K562 (cell line): ENCODE measurements at regions not wholly inside any gene's neighbourhood (a gene's known extent, or its start where the extent isn't known, plus 50 kb on each side); places are given as distances from the start of the nearest gene placed in this dataset.

Experiments
- ATAC-seq: fragments of 200-7000 bp; cut with Tn5 transposase; 3 replicates; pipeline ENCODE4 v1.9.1; 2020; ENCODE audit warnings: moderate library complexity
- BruUV-seq: library from RNA; stranded (reverse); fragments of 400-500 nt; replicated peaks from 2 replicates; lab custom pipeline; 2021; lab: Mats Ljungman, UMichigan
- CTCF ChIA-PET: fragments of 300-600 bp; formaldehyde crosslinking; extraction: SDS; loops from one replicate; lab custom pipeline; 2021; ENCODE audit warnings: low intra/inter-chr PET ratio; lab: Yijun Ruan, JAX
- POLR2A ChIA-PET: fragments of 300-600, 350-650 bp; sonication (Branson Sonifier 250); formaldehyde crosslinking; extraction: SDS; loops from one replicate; lab custom pipeline; 2021; ENCODE audit warnings: antibody characterized with exemption, inconsistent platforms; lab: Yijun Ruan, JAX
- DNase-seq, 4 experiments: peaks; one replicate each; pipeline versions ENCODE4 v3.0.0 to v3.0.0-alpha.2; 2011 to 2018; ENCODE audit warnings: low spot score in 3 of 4, mixed read lengths in 3 of 4; ENCODE audit errors: extremely low read depth in 1 of 4
- FAIRE-seq: peaks from 2 replicates; lab custom pipeline; 2011; peaks lifted over from hg19 to GRCh38; lab: Jason Lieb, UNC
- H2AFZ ChIP-seq: 2 replicates; pipeline ENCODE4 v1.6.0; 2011; ENCODE audit warnings: low read depth, low read length, control low read depth, inconsistent platforms
- H3K27ac ChIP-seq: fragments of 200-600 bp; 3 replicates; pipeline ENCODE4 v1.8.0; 2011; ENCODE audit warnings: low read depth, mild to moderate bottlenecking, control low read depth, inconsistent platforms, low read length, moderate library complexity, mixed read lengths; ENCODE audit errors: extremely low read depth
- H3K27me3 ChIP-seq, 2 experiments: fragments of 300-600 bp in 1 of 2; 2 replicates in 1 of 2; 3 replicates in 1 of 2; pipeline versions ENCODE4 v1.6.0 to v1.8.0; 2011; ENCODE audit warnings: inconsistent platforms in 2 of 2, low read length in 2 of 2, mild to moderate bottlenecking in 1 of 2, mixed read lengths in 1 of 2, moderate library complexity in 1 of 2; ENCODE audit not compliant: control insufficient read depth in 2 of 2, insufficient read depth in 2 of 2
- H3K36me3 ChIP-seq: fragments of 300-600 bp; 3 replicates; pipeline ENCODE4 v1.8.0; 2011; ENCODE audit warnings: mild to moderate bottlenecking, low read length, inconsistent platforms; ENCODE audit not compliant: control insufficient read depth, insufficient read depth
- H3K4me1 ChIP-seq, 2 experiments: fragments of 200-600 bp in 1 of 2; replicated peaks in 1 of 2; 2 replicates in 1 of 2; 3 replicates in 1 of 2; pipeline versions ENCODE4 v1.5.1 to v1.8.0; 2011; ENCODE audit warnings: inconsistent platforms in 2 of 2, low read length in 2 of 2, mild to moderate bottlenecking in 1 of 2, mixed read lengths in 1 of 2, moderate library complexity in 1 of 2; ENCODE audit not compliant: control insufficient read depth in 2 of 2, insufficient read depth in 2 of 2
- H3K4me2 ChIP-seq: 2 replicates; pipeline ENCODE4 v1.6.1; 2011; ENCODE audit warnings: low read length, control low read depth, inconsistent platforms, mixed read lengths; ENCODE audit not compliant: insufficient read depth
- H3K4me3 ChIP-seq: fragments of 200-600 bp; sonication (generic), shearing (Covaris generic); 2 replicates; pipeline ENCODE4 v1.5.1; 2016; ENCODE audit warnings: control low read depth, inconsistent platforms
- H3K79me2 ChIP-seq: fragments of 200-600 bp; 3 replicates; pipeline ENCODE4 v1.8.0; 2011; ENCODE audit warnings: low read length, inconsistent platforms; ENCODE audit not compliant: control insufficient read depth, insufficient read depth
- H3K9ac ChIP-seq, 2 experiments: 2 replicates each; pipeline versions ENCODE4 v1.6.0 to v1.6.1; 2011; ENCODE audit warnings: low read depth in 2 of 2, low read length in 2 of 2, control low read depth in 1 of 2, inconsistent platforms in 1 of 2, mild to moderate bottlenecking in 1 of 2, mixed read lengths in 1 of 2; ENCODE audit not compliant: insufficient read depth in 1 of 2
- H3K9me1 ChIP-seq: one replicate; pipeline ENCODE4 v1.6.0; 2011; ENCODE audit warnings: inconsistent platforms, mild to moderate bottlenecking, low read length, moderate library complexity; ENCODE audit not compliant: control insufficient read depth, insufficient read depth
- H3K9me3 ChIP-seq: replicated peaks from 2 replicates; pipeline ENCODE4 v1.5.1; 2011; ENCODE audit warnings: low read depth, low read length, inconsistent platforms; ENCODE audit not compliant: control insufficient read depth, insufficient read depth
- H4K20me1 ChIP-seq: replicated peaks from 2 replicates; pipeline ENCODE4 v1.6.1; 2011; ENCODE audit warnings: low read length, inconsistent platforms, mixed read lengths; ENCODE audit not compliant: control insufficient read depth, insufficient read depth
- ADNP ChIP-seq: fragments of 200-800 bp; sonication (Bioruptor generic); IDR thresholded peaks from 2 replicates; pipeline ENCODE4 v1.6.1; 2016; ENCODE audit warnings: missing genetic modification characterization, missing compliant biosample characterization
- BRCA1 ChIP-seq, 2 experiments: fragments of 450-650 bp in 1 of 2; sonication (generic) in 1 of 2; formaldehyde crosslinking in 1 of 2; IDR thresholded peaks; 2 replicates each; pipeline versions ENCODE4 v1.5.0 to v1.6.1; 2017 to 2020; ENCODE audit warnings: mild to moderate bottlenecking in 1 of 2, missing genetic modification reagents in 1 of 2
- BRD9 ChIP-seq: fragments of 450-650 bp; IDR thresholded peaks from 2 replicates; pipeline ENCODE4 v1.6.1; 2018; ENCODE audit warnings: low read depth; ENCODE audit not compliant: partially characterized antibody
- DNMT1 ChIP-seq: fragments of 450-650 bp; IDR thresholded peaks from 2 replicates; pipeline ENCODE4 v1.6.1; 2016; ENCODE audit warnings: antibody characterized with exemption, mild to moderate bottlenecking
- ESRRA ChIP-seq: fragments of 450-650 bp; IDR thresholded peaks from 2 replicates; pipeline ENCODE4 v1.6.1; 2014; ENCODE audit warnings: low read depth, mild to moderate bottlenecking, moderate library complexity, borderline replicate concordance
- FOXA3 ChIP-seq, 2 experiments: fragments of 450-650 bp in 1 of 2; sonication (generic) in 1 of 2; formaldehyde crosslinking; IDR thresholded peaks in 1 of 2; conservative IDR thresholded peaks in 1 of 2; 2 replicates each; pipeline versions ENCODE4 v1.4.0 to v1.8.0; 2020 to 2022; ENCODE audit warnings: mild to moderate bottlenecking in 2 of 2, missing genetic modification reagents in 1 of 2
- MAFK ChIP-seq: IDR thresholded peaks from 2 replicates; pipeline ENCODE4 v1.6.1; 2011; ENCODE audit warnings: low read length, improper control_type of control experiment
- NFIX ChIP-seq: fragments of 250-450 bp; sonication (Bioruptor Pico); IDR thresholded peaks from 2 replicates; pipeline ENCODE4 v1.4.0; 2020; ENCODE audit warnings: low read depth, mild to moderate bottlenecking, moderate library complexity
- PHF21A ChIP-seq: fragments of 450-650 bp; IDR thresholded peaks from 2 replicates; pipeline ENCODE4 v1.6.1; 2017; ENCODE audit warnings: low read depth, borderline replicate concordance
- POLR2AphosphoS5 ChIP-seq: IDR thresholded peaks from 2 replicates; pipeline ENCODE4 v1.6.1; 2011; ENCODE audit warnings: mild to moderate bottlenecking, low read depth, low read length, moderate library complexity; ENCODE audit not compliant: control insufficient read depth, insufficient read depth
- POLR3G ChIP-seq: IDR thresholded peaks from 2 replicates; pipeline ENCODE4 v1.6.1; 2011; ENCODE audit not compliant: insufficient read length, insufficient replicate concordance; ENCODE audit errors: extremely low read depth
- ZFP36 ChIP-seq: fragments of 150-350 bp; IDR thresholded peaks from 2 replicates; pipeline ENCODE4 v1.6.1; 2018; ENCODE audit warnings: low read length, low read depth; ENCODE audit not compliant: partially characterized antibody
- ZNF175 ChIP-seq: fragments of 200-800 bp; sonication (Bioruptor generic); IDR thresholded peaks from 2 replicates; pipeline ENCODE4 v1.6.1; 2016; ENCODE audit warnings: low read depth, mild to moderate bottlenecking, missing genetic modification characterization, missing compliant biosample characterization
- ZNF699 ChIP-seq: fragments of 250-450 bp; sonication (Bioruptor Pico); IDR thresholded peaks from 2 replicates; pipeline ENCODE4 v1.8.0; 2021; ENCODE audit warnings: mild to moderate bottlenecking, moderate library complexity; ENCODE audit not compliant: insufficient replicate concordance
- WGBS: fragments of 100-300 bp; shearing (Covaris generic); methylation state at CpG from one replicate; pipeline ENCODE4 v1.1.6; 2016; ENCODE audit warnings: low coverage, mixed read lengths; ENCODE audit not compliant: insufficient coverage; ENCODE audit errors: missing lambda C conversion rate; 5-methylcytosine and 5-hydroxymethylcytosine counted together
- in situ Hi-C: fragments of 300-500 bp; cut with MboI; formaldehyde crosslinking; loops from 4 replicates; pipeline ENCODE4 v1.15.0; 2018; ENCODE audit warnings: inconsistent platforms, mixed read lengths
- intact Hi-C: fragments of 100-400 bp; cut with micrococcal nuclease; formaldehyde crosslinking; loops from 2 replicates; pipeline ENCODE4 v1.14.2; 2022
- TF ChIP-seq, protein P1 (sequence below): fragments of 250-450 bp; sonication (Bioruptor Pico); IDR thresholded peaks from 2 replicates; pipeline ENCODE4 v1.8.0; 2021; ENCODE audit warnings: moderate library complexity, mild to moderate bottlenecking, inconsistent platforms
- TF ChIP-seq, protein P2 (sequence below): fragments of 250-450 bp; sonication (Bioruptor Pico); IDR thresholded peaks from 2 replicates; pipeline ENCODE4 v1.8.0; 2021; ENCODE audit warnings: mild to moderate bottlenecking, moderate library complexity

DNA sequence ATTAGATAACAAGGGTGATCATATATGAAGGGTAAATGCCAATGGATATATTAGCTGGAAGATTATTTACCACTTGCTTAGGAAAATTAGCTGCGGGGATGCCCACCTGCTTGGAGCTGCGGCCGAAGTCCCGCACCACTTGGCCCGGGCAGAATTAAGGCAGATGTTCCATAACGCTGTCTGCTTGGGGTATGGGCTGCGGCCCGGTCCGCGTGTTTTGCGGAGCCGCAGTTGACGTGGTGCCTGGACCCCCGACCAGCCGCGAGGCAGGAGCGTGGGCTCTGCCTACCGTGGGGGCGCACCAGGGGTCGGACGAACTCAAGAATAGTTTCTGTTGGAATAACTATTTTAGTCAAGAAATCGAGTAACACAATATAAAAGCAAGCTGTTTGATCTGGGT is 235.2 kb downstream of the CPXCR1 start:
- 5% methylated on average over 7 of the region's 22 CpGs for WGBS
- in situ Hi-C loops (no loop called here), intact Hi-C loops (no loop called here)
- Histone ChIP-seq H3K36me3 (no peaks in the 10 kb centered on the region), H3K79me2 (no peaks in the 10 kb centered on the region), H2AFZ (no peak overlapping the region), H3K27ac (no peak overlapping the region), H3K9me1 (no peaks in the 10 kb centered on the region), H3K4me3 (no peak overlapping the region), H3K27me3 (no peaks in the 10 kb centered on the region), H3K9me3 (no peaks in the 10 kb centered on the region), H4K20me1 (no peaks in the 10 kb centered on the region), H3K4me2 (no peak overlapping the region), H3K4me1 (no peaks in the 10 kb centered on the region), H3K9ac (no peak overlapping the region)
- no peak for ATAC-seq
- DNase-seq, result no peak
- BruUV-seq, result no TSS peak
- POLR2A ChIA-PET, result no interaction called here
- CTCF ChIA-PET, result no interaction called here
- no peak for TF ChIP-seq ADNP (tag)
- TF ChIP-seq BRCA1 (IDR thresholded peaks at IDR 0.05), result no peak
- no peak for TF ChIP-seq BRCA1 (CRISPR knock-in tag; IDR thresholded peaks at IDR 0.05)
- TF ChIP-seq ZNF699 (CRISPR knock-in tag), result no peak
- no peak for FAIRE-seq

DNA sequence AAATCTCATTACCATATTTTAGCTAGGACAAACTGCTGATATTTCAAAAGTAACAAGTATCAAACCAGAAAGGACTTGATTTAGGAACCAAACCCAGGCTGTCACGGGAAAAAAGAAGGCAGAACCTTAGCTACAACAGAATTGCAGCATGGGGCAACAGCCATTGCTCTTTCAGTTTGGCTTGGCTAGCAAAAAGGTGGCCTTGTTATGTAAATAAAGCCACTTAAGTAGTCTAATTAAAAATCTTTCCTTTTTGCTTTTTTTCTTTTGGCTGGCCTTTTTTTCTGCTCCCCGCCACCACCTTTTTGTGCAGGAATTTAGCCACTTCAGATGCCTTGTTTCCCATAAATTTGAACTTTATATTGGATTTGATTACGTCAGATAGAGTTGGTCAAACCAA is 235.9 kb downstream of the CPXCR1 start:
- WGBS, result 12% methylated on average over 3 of the region's 3 CpGs
- H3K27ac ChIP-seq, result no peak overlapping the region
- H3K79me2 ChIP-seq, result no peaks in the 10 kb centered on the region
- no peaks in the 10 kb centered on the region for H3K4me1 ChIP-seq
- BruUV-seq, result no TSS peak
- no peak overlapping the region for H2AFZ ChIP-seq
- in situ Hi-C loops (no loop called here), intact Hi-C loops (no loop called here)
- H3K9me1 ChIP-seq, result no peaks in the 10 kb centered on the region
- no peaks in the 10 kb centered on the region for H3K36me3 ChIP-seq
- ChIA-PET POLR2A (no interaction called here), CTCF (no interaction called here)
- no peaks in the 10 kb centered on the region for H3K27me3 ChIP-seq
- no peak for FAIRE-seq
- H3K9me3 ChIP-seq, result no peaks in the 10 kb centered on the region
- H3K9ac ChIP-seq, result no peak overlapping the region
- no peaks in the 10 kb centered on the region for H4K20me1 ChIP-seq
- no peak for DNase-seq
- H3K4me3 ChIP-seq, result no peak overlapping the region
- no peak overlapping the region for H3K4me2 ChIP-seq
- ATAC-seq, result no peak
- TF ChIP-seq DNMT1 (no peak), ESRRA (no peak), ZNF175 (no peak), FOXA3 (CRISPR knock-in tag; conservative IDR thresholded peaks at IDR 0.05 in 1 of 2, IDR thresholded peaks at IDR 0.05 in 1 of 2) (no peak), POLR2AphosphoS5 (no peak), ZFP36 (no peak), BRD9 (no peak), NFIX (CRISPR knock-in tag) (no peak), POLR3G (no peak), PHF21A (no peak), MAFK (no peak)
- TF ChIP-seq, protein P1, sequence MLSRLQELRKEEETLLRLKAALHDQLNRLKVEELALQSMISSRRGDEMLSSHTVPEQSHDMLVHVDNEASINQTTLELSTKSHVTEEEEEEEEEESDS (CRISPR knock-in tag), result no peak
- TF ChIP-seq, protein P2, sequence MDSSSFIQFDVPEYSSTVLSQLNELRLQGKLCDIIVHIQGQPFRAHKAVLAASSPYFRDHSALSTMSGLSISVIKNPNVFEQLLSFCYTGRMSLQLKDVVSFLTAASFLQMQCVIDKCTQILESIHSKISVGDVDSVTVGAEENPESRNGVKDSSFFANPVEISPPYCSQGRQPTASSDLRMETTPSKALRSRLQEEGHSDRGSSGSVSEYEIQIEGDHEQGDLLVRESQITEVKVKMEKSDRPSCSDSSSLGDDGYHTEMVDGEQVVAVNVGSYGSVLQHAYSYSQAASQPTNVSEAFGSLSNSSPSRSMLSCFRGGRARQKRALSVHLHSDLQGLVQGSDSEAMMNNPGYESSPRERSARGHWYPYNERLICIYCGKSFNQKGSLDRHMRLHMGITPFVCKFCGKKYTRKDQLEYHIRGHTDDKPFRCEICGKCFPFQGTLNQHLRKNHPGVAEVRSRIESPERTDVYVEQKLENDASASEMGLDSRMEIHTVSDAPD (CRISPR knock-in tag), result no peak
